ENCODE measurements at regions not wholly inside any gene's neighbourhood (a gene's known extent, or its start where the extent isn't known, plus 50 kb on each side); places are given as distances from the start of the nearest gene placed in this dataset.

DNA sequence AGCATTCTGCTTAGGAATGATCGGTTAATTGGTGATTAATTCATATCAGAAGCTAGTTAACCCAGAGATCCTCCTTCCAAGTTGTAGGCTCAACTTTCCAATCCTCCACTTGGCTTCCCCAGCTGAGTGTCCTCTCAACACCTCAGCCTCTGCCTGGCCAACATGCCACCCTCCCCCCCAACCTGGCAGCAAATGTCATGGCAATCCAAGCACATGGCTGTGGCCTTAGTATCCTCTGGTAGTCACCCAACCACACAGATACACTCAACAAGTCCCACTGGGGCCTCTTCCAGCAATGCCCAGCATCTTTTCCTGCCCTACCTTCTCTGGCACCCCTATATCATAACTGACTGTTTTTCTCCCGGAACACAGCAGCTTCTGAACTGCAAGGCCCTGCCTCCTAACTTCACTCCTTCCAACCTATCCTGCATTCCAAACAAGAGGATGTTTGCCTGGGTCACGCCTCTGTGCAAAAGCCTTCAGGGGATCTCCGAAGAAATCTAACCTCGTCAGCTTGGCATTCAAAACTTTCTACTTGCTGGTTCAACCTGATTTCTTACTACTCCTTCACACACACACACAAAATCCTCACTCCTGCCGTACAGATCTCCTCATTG is 195.0 kb downstream of the CYP26B1 start:
- no TSS peak for BruUV-seq (replicated peaks)
- H3K27me3 ChIP-seq (ENCODE audit: insufficient read depth, low read depth): no peaks in the 10 kb centered on the region
- no peaks in the 10 kb centered on the region; the same call in 1 of the 2 replicates for H4K20me1 ChIP-seq (ENCODE audit: insufficient read depth)
- H3K27ac ChIP-seq: peak overlapping the region; percentile 86
- H3K9me2 ChIP-seq (ENCODE audit: insufficient read depth): no peaks in the 10 kb centered on the region
- TF ChIP-seq, protein P1, sequence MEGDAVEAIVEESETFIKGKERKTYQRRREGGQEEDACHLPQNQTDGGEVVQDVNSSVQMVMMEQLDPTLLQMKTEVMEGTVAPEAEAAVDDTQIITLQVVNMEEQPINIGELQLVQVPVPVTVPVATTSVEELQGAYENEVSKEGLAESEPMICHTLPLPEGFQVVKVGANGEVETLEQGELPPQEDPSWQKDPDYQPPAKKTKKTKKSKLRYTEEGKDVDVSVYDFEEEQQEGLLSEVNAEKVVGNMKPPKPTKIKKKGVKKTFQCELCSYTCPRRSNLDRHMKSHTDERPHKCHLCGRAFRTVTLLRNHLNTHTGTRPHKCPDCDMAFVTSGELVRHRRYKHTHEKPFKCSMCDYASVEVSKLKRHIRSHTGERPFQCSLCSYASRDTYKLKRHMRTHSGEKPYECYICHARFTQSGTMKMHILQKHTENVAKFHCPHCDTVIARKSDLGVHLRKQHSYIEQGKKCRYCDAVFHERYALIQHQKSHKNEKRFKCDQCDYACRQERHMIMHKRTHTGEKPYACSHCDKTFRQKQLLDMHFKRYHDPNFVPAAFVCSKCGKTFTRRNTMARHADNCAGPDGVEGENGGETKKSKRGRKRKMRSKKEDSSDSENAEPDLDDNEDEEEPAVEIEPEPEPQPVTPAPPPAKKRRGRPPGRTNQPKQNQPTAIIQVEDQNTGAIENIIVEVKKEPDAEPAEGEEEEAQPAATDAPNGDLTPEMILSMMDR (conservative IDR thresholded peaks at IDR 0.05): no peak
- TF ChIP-seq EZH2 (IDR thresholded peaks at IDR 0.05; ENCODE audit: low read depth): no peak
- peak overlapping the region; percentile 87 for H2AFZ ChIP-seq
- H3K9me3 ChIP-seq (ENCODE audit: insufficient read depth, low read depth): peaks cover 15% of the 10 kb centered on the region; the same call in 1 of the 2 replicates
- peaks cover 61% of the 10 kb centered on the region for H3K4me1 ChIP-seq (replicated peaks; ENCODE audit: insufficient read depth)
- intact Hi-C loops (cut with micrococcal nuclease; ENCODE audit: unreplicated experiment): no loop called here
- H3K36me3 ChIP-seq (ENCODE audit: low read depth): no peaks in the 10 kb centered on the region
- H3F3A ChIP-seq (ENCODE audit: insufficient read depth, low read depth): peaks cover 20% of the 10 kb centered on the region
- peak overlapping the region; percentile 35; the same call in 1 of the 2 replicates for H3K4me3 ChIP-seq
- no peaks in the 10 kb centered on the region for H3K79me2 ChIP-seq (ENCODE audit: low read depth)
- peak overlapping the region; percentile 80 for H3K4me2 ChIP-seq
- peak; percentile 61 to 82 for DNase-seq
- ChIA-PET CTCF (no interaction called here), POLR2A (ENCODE audit: unreplicated experiment) (no interaction called here)

GRCh38 chr2:71951718-71952404 is 195.8 kb downstream of the CYP26B1 start:
- no peaks in the 10 kb centered on the region for H3K9me2 ChIP-seq (ENCODE audit: insufficient read depth)
- H4K20me1 ChIP-seq (ENCODE audit: insufficient read depth): no peaks in the 10 kb centered on the region; the same call in 1 of the 2 replicates
- TF ChIP-seq, protein P1 (conservative IDR thresholded peaks at IDR 0.05): no peak
- TF ChIP-seq EZH2 (IDR thresholded peaks at IDR 0.05; ENCODE audit: low read depth): no peak
- peaks cover 61% of the 10 kb centered on the region for H3K4me1 ChIP-seq (replicated peaks; ENCODE audit: insufficient read depth)
- H3K4me2 ChIP-seq: peak overlapping the region; percentile 80
- H3K36me3 ChIP-seq (ENCODE audit: low read depth): no peaks in the 10 kb centered on the region
- intact Hi-C loops (cut with micrococcal nuclease; ENCODE audit: unreplicated experiment): no loop called here
- no TSS peak for BruUV-seq (replicated peaks)
- DNase-seq: no peak
- no peak overlapping the region for H2AFZ ChIP-seq
- ChIA-PET POLR2A (ENCODE audit: unreplicated experiment) (no interaction called here), CTCF (no interaction called here)
- H3F3A ChIP-seq (ENCODE audit: insufficient read depth, low read depth): peaks cover 20% of the 10 kb centered on the region
- no peaks in the 10 kb centered on the region for H3K27me3 ChIP-seq (ENCODE audit: insufficient read depth, low read depth)
- no peaks in the 10 kb centered on the region for H3K79me2 ChIP-seq (ENCODE audit: low read depth)
- H3K4me3 ChIP-seq: no peak overlapping the region
- peaks cover 8% of the 10 kb centered on the region; the same call in 1 of the 2 replicates for H3K9me3 ChIP-seq (ENCODE audit: insufficient read depth, low read depth)
- peak overlapping the region; percentile 86; the same call in 1 of the 2 replicates for H3K27ac ChIP-seq

GRCh38 chr2:71951083-71951468 is 196.6 kb downstream of the CYP26B1 start:
- H3K79me2 ChIP-seq (ENCODE audit: low read depth): no peaks in the 10 kb centered on the region
- H3K9me2 ChIP-seq (ENCODE audit: insufficient read depth): no peaks in the 10 kb centered on the region
- H3K4me2 ChIP-seq: peak overlapping the region; percentile 30; the same call in 1 of the 2 replicates
- BruUV-seq (replicated peaks): no TSS peak
- ChIA-PET POLR2A (ENCODE audit: unreplicated experiment) (no interaction called here), CTCF (no interaction called here)
- H3K4me1 ChIP-seq (replicated peaks; ENCODE audit: insufficient read depth): peaks cover 61% of the 10 kb centered on the region
- peaks cover under 1% of the 10 kb centered on the region; the same call in 1 of the 2 replicates for H3K9me3 ChIP-seq (ENCODE audit: insufficient read depth, low read depth)
- no peak overlapping the region for H3K27ac ChIP-seq
- no peaks in the 10 kb centered on the region for H3K36me3 ChIP-seq (ENCODE audit: low read depth)
- TF ChIP-seq EZH2 (IDR thresholded peaks at IDR 0.05; ENCODE audit: low read depth): no peak
- TF ChIP-seq, protein P1 (conservative IDR thresholded peaks at IDR 0.05): no peak
- no peak overlapping the region for H2AFZ ChIP-seq
- no peak for DNase-seq
- H3K4me3 ChIP-seq: no peak overlapping the region
- intact Hi-C loops (cut with micrococcal nuclease; ENCODE audit: unreplicated experiment): no loop called here
- H3F3A ChIP-seq (ENCODE audit: insufficient read depth, low read depth): peaks cover 20% of the 10 kb centered on the region
- H4K20me1 ChIP-seq (ENCODE audit: insufficient read depth): no peaks in the 10 kb centered on the region
- H3K27me3 ChIP-seq (ENCODE audit: insufficient read depth, low read depth): no peaks in the 10 kb centered on the region

Data from PC-9 (cell line).